CD4-positive, alpha-beta T cell treated with Interleukin-17A for 4 hours (primary cell): ENCODE measurements at regions not wholly inside any gene's neighbourhood (a gene's known extent, or its start where the extent isn't known, plus 50 kb on each side); places are given as distances from the start of the nearest gene placed in this dataset.

Experiments
- DNase-seq: peaks from one replicate; pipeline ENCODE4 v3.0.0-alpha.2; 2020; ENCODE audit warnings: mixed read lengths

DNA sequence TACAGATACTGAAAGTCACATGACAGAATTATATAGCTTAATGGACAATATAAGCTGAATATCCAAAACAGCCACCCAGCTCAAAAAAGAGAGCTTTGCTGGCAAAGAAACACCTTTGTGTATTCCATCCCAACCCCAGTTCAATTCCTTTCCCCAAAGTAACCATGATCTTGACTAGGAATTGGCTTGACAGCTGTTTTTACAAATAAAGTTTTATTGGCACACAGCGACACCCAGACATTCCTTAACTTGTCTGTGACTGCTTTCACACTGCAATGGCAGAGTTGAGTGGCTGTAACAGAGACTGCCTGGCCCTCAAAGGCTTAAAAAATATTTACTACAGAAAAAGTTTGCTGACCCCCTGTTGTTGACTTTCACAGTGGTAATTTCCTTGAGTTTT, 264.0 kb upstream of the TSHZ2 start:
- DNase-seq: no peak

DNA sequence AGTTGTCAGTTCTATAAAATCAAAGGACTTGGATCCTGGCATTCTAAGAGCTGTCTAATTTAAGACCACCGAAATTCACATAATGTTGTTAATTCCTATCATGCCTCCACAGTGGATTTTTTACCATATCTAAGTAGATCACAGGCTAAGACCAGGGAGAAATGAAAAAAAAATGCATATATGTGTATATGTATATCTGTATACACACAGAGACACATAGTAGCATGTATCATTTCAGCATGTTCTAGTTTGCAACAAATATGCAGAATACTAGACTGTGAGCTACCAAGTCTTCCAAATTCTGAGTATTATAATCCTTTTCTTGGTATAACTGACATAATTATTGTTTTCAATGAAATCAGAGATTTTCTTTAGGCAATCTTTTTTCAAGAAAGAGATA, 267.6 kb upstream of the TSHZ2 start:
- DNase-seq: no peak

DNA sequence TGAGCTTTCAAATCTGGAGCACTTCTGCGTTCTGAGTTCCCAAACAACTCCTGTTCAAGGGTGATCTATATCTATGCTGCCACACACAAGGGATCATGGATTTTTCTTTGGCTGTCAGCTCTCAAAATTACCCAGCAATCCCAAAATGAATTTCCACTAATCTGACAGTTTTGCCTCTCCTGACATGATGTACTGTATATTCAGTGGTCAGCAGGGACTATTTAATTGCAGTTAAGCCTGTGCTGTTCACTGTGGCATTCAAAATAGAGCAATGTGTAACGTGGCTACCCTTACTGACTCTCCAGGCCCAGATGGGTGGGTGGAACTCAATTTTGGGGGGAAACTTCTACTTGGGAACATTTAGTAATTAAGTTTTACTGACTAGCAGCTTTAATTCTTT, 283.8 kb upstream of the TSHZ2 start:
- DNase-seq: no peak

DNA sequence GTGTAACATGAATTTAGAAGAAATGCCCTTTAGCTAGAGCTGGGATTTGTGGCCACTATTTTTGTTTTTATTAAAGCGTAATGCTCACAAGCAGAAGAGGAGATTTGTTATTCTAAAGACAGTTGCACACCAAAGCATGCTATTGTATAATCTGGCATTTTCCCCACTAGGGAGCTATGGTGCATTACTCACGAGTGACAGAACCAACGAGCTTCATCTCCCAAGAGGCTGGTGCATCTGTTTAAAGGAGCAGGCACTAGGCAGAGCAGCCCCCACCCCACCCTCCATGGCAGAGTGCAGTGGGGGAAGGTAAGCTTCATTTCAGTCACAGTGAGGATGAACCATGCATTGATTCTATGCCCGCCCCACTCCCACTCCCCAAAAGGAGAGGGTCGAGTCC, 287.3 kb upstream of the TSHZ2 start:
- DNase-seq: no peak

DNA sequence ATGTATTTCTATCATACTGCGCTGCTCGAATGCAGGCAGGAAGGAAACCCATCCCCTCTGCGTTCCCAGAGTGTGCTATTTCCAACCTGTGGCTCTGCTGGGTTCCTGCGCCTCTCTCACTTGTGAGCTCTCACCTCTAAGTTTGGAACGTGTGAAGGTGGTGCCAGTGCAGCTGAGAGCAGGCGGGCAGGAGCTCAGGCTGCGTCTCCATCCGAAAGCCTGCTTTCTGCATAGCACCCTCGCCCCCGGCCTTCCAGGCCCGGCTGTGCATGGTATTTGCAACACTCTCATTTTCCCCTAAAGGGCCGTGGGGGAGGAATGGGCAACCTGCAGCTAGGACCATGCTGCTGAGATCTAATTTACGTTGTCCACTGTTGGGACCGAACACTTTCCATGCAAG, 288.0 kb upstream of the TSHZ2 start:
- DNase-seq: no peak

DNA sequence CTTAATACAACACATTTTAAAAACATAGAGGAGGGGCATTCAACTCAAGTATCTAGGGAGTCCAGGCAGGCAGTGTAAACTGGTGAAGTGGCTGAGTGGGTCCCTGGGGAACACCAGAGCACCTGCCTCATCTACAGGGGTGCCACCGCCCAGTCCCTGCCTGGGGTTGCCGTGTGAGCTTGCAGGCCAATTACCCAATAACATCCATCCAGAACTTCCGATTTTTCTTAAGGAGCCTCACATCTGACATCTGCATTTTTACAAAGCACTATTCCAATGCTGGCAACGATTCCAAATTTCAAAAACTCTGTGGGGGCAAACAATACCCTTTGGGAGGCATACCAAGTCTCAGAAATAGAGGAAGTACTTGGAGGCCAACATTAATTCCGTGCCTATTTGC, 288.4 kb upstream of the TSHZ2 start:
- DNase-seq: no peak

DNA sequence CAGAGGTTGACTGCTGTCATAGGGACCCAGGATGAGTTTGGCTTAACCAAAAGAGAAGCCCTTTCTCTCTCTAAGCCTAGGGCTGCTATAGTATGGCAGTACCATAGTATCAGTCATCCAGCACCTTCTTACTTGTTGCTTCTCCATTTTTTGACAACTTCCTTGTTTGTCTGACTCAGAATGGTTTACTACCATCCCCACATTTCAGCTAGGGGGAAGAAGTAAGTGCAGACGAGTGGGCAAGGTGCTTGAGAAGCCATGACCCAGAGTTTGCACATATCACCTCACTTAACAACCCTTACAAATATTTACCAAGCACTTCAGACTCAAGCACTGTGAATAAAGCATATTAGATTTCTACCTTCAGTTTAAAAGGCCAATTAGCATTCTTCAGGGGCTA, 289.9 kb upstream of the TSHZ2 start:
- no peak for DNase-seq

DNA sequence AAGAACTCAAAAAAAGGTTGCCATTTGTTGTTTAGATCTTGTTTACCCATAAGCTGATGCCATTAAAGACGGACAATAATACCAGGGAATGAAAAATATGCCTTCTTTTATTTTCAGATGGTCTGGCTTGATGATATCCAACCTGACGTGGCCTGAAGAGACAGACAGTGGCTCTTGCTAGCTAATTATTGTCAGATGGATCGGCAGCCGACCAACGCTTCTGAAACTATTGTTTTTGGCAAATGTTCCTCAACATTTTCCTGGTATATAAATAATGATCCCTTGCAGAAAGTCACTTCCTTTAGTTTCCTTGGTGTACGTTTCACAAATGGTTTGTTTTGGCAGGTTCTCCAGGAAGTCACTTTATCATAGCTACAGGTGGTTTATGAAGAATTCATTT, 290.9 kb upstream of the TSHZ2 start:
- no peak for DNase-seq

DNA sequence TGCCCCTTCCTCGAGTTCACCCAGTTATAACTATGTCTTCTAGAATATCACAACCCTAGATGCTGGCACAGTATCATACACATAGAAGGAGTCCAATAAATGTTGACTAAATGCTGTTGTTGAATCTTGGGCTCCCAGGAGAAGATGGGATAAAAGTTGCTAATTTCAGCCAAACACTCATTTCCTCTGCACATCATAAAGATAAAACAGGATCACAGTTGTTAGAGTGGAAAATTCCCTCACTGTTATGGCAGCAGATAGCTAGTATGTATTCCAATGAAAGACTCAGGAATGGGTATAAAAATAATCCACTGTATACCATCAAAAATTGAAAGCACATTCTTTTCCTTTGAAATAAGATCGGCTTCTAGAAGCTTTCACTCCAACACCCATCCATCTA, 294.9 kb upstream of the TSHZ2 start:
- DNase-seq: no peak

DNA sequence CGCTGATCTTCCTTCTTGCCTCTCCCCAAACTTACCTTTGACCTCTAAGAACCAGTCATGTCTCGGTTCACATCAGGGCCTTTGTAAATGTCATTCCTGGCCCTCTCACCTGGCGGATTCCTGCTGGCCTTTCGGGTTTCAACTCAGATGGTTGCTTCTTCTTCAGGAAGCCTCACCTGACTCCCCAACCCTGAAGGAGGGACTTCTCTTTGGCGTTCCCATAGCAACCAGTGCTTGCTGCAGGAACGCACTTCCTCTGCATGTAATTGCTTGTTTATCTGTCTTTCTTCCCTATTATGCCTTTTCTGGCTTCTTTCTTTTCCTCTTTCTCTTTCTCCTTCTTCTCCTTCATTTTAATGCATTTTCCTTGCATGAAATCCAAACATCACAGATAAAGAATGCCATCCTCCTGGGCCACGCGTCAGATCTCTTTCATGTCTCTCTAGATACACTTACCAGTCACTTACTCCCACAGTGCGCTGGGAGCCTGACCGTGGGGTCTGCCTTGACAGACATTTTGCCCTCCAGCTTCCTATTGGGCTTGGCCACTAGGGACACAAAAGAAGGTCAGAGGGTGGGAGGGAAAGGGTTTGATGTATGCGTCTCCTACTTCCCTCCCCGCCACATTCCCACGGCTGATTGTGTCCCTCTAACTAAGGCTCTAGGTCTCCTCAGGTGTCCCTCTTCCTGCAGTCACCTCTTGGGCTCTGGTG, 295.7 kb upstream of the TSHZ2 start:
- DNase-seq: peak; percentile 3

DNA sequence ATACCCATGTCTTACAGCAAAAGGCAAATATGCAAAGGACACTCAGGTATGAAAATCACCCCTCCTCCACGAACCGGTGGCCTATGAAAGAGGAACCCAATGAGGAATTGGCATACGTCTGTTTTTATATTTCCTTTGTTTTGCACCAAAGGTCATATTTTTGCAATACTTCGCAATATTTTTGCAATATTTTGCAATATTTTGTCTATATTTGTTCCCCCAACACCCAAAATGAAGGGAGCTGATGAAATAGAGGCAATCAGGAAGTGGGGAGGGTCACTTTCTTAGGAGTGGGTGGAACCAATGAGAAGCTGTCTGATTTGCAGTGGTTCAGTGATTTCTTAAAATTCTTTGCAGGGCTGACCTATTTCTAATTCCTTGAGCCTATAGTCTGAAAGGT, 296.8 kb upstream of the TSHZ2 start:
- no peak for DNase-seq

DNA sequence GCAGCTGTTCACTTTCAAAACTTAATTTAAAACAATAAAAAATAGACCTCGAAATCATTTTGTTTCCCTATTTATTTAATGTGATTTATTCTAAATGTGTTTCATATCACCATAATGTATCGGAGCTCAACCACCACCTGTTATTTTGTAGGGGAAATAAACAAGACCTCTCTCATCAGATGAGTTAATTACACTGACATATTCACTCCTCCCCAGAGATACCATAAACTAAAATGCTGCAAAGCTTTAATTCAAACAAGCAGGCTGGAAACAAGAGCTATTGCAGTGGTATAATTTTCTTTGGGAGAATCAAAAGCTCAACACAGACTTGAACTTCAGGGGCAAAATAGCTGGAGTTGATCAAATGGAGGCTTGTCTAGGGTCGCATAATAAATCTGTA, 303.5 kb upstream of the TSHZ2 start:
- no peak for DNase-seq

DNA sequence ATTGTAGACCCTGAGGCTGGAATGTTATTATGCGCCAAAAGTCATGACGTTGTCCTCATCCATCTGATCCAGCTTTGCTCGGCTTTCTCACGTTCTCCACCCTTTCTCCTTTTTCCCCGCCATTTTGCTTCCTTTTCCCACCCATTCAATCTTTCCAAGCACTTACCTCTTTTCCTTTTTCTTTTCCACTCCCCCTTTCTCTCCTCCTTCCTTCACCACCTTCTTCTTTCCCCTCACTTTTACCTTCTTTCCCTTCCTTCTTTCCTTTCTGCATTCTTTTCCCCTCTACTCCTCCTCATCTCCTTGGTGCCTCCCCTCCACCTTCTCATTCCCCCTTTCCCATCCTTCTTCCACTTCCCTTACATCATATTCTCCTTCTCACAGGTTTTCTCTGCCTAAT, 304.8 kb upstream of the TSHZ2 start:
- no peak for DNase-seq

DNA sequence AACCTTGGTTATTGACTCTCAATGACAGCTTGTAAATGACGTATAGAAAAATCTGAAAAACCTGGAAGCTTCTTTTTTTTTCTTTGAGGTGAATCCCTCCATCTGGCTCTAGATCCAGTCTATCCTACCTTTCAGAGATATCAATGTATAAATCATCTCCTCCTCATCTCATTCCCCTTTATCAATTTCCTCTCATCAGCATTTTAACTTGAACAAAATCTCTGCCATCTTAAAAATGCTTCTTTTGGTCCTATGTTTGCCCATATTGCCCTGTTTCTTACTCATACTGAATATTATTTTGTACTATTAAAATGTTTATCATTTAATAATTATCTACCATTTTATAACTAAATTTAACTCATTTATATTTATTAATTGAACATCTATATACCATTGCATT, 306.7 kb upstream of the TSHZ2 start:
- DNase-seq: no peak

DNA sequence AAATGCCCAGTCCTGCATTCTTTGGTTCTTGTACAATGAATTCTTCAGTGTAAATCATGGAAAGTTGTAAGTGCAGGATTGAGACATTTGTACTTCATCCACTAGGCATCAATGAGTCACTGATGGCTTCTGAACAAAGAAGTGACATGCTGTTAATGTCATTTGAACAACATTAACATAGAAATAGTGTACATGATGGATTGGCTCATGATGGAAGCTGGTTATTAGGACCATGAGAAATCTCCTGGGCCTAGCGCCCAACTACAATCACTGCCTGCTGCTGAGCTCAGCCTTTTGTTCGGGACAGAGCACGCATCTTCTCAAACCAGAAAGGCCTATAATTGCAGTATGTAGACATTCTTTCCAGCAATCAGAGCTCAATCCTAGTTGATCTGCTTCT, 316.8 kb upstream of the TSHZ2 start:
- no peak for DNase-seq

DNA sequence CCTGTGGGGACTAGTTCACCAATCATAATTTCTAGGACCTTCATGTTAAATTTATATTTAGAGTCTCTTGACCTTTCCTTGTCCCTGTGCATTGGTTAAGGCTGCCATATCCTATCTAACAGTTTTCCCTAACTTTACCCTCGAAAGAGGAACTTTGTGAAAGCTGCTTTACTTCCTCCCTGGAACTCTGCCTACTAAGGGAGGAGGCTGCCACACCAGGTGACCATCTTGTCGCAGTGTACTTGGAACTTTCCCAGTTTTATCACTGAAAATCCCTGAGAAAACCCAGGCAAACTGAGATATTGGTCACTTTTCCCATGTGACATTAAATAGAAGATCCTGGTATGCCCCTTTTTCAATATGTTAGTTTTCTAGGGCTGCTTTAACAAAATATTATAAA, 317.6 kb upstream of the TSHZ2 start:
- DNase-seq: no peak

DNA sequence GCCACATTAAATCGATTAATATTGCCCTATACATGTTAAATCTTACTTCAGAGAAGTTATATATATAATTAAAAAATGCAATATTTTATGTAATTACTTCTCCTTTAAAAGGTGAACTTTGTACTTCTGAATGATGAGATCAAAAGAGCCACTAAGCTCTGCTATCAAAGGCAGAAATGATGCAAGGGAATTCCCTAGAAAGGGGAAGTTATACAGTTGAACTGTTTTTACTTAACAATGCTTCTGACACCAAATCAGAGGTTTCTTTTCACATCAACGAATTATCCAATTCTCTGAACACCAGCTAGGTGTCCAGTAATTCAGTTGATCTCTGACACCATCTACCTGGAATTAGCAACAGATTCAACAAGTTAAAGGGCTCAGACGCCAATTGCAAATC, 319.9 kb upstream of the TSHZ2 start:
- DNase-seq: no peak

DNA sequence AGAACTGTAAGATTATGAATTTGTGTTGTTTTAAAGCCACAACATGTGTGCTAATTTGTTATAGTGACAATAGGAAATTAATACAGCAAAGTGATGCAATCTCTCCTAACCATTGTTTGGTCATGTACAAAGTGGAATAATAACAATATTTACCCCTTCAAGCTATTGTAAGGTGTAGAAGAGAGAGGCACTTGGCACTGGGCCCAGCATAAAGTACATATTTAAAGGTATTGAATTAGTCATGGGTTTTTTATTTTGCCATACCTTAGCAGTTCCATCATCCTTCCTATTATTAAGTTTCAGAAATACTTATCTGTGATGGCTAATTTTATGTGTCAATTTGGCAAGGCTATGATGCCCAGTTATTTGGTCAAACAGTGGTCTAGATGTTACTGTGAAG, 322.4 kb upstream of the TSHZ2 start:
- DNase-seq: no peak

DNA sequence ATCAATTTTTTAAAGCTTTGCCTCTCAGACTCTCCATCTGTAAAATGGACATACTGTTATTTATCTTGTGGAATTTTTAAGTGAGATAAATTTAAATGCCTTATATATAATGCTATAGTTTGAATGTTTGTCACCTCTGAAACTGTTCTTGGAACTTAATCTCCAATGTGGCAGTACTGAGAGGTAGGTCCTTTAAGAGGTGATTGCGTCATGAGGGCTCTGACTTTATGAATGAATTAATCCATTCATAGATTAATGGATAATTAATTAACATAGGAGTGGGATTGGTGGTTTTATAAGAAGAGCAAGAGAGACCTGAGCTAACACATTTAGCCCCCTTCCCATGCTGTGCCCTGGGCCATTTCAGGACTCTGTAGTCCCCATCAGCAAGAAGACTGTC, 326.3 kb upstream of the TSHZ2 start:
- no peak for DNase-seq

DNA sequence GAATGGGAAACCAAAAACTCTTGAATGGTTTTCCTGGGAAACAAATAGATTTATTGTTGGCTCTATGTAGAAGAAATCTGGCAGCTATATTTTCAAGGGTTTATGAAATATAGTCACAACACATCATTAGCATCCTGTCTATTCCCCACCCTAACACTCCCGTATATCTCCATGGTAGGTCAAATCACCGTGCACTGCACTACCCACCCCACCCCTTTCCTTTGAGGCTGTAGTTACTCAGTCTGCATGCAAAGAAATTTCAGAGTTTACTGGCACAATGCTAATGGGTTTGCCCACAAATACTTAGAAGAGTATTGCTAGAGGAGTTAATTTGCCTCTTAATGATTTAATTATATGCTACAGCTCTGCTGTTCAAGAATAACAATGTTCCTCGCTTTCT, 329.1 kb upstream of the TSHZ2 start:
- DNase-seq: no peak

DNA sequence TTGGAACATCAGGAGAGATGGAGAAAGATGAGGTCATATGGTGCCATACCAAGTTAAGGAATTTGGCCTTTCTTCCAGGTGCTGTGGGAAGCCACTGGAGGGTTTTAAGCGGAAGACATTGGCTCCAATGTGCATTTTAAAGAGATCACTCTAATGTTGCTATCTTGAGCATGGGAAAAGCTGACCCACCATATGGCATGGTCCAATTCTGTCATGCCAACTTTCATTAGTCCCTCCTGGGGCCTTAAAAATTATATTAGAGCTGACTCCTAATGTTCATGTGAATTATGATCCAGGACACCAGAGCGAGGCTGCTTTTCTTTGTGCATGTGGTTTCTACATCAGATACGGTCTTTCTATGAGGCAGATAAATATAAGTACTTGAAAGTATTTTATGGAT, 335.0 kb upstream of the TSHZ2 start:
- DNase-seq: no peak

DNA sequence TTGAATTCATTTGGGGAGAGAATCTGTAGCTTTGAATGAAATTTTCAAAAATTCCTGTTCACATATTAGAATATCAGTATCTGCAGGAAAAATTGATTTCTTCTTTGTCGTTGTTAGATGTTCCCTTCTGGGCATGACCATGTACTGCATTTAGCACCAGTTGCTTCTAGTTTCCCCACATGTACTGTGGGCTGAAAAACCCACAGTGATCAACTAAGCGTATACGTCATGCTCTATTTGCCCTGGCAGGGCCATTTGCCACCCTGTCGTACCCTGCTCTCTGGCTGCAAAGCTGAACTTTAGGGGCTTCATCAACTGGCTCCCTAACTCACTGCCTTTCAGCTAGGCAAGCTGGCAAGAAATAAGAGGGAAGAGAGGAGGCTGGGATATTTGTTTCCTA, 340.7 kb upstream of the TSHZ2 start:
- no peak for DNase-seq

DNA sequence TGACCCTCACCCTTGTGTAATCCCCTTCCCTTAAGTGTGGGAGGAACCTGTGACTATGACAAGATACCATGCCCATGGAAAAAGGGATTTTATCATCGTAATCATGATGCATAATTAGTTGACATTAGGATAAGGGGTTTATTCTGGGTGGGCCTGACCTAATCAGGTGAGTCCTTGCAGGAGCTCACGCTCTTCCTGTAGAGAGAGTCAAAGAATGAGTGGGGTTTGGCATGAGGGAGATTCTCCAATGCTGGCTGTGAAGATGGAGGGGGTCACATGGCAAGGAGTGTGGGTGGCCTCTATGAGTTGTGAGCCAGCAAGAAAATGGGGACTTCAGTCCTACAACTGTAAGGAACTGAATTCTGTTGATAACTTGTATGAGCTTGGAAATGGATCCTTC, 342.0 kb upstream of the TSHZ2 start:
- DNase-seq: no peak

DNA sequence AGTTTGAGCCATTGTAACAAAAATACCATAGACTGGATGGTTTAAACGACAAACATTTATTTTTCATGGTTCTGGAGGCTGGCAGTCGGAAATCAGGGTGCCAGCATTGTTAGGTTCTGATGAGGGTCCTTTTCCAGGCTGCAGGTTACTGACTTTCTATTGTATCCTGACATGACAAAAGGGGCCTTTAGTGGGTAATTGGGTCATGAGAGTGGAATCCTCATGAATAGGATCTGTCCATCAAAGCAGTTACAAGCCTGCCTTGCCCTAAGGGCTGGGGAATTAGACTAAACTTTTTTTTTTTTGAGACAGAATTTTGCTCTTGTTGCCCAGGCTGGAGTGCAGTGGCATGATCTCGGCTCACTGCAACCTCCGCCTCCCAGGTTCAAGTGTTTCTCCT, 347.9 kb upstream of the TSHZ2 start:
- no peak for DNase-seq

DNA sequence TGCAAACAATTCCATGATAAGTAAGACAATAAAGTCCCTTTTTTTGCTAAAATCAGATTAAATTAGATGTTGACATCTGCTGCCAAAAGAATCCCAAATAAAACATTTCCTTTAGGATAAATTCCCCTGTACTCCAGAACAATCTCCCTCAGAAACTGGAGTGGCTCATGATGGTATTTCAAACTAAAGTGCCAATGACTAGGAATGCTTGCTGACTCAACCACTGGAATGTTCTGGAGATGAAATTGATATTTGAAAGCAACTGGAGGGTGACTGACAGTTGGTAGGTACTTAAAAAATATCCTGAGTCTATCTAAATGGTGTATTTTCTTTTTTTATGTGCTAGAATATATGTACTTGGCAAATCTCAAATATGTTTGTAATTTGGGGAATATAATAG, 350.1 kb upstream of the TSHZ2 start:
- no peak for DNase-seq

DNA sequence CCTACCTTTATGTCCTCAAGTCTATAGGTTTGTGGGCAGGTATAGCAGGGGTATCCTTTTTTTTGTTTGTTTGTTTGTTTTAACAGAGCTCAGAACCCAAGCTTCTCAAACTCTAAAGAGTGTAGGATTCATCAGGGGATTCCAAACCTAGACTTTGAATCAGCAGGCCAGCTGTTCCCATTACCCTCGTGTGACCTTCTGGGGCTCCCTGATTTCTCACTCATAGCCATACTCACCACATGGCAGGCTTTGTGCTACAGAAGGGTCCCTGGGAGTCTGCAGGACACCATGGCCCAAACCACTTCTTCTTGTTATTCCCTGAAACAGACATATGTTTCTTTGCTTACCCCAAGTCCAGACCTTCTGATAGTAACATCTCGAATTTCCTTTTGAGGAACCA, 350.8 kb upstream of the TSHZ2 start:
- no peak for DNase-seq
